SHP77 treated with DMSO at 0.1 percent for 48 hours (cell line): ENCODE measurements at regions not wholly inside any gene's neighbourhood (a gene's known extent, or its start where the extent isn't known, plus 50 kb on each side); places are given as distances from the start of the nearest gene placed in this dataset.
"Not testable (repeated sequence)": the region's sequence is repeated elsewhere in the genome, so short reads cannot be mapped to it uniquely, and the experiment has no call there.

ENCODE experiments used
- DNase-seq: peaks from one replicate; lab custom pipeline; 2025; lab: John Stamatoyannopoulos, UW

GRCh38 chr14:81955123-81955522 is 421.5 kb upstream of the SEL1L start:
- no peak for DNase-seq

DNA sequence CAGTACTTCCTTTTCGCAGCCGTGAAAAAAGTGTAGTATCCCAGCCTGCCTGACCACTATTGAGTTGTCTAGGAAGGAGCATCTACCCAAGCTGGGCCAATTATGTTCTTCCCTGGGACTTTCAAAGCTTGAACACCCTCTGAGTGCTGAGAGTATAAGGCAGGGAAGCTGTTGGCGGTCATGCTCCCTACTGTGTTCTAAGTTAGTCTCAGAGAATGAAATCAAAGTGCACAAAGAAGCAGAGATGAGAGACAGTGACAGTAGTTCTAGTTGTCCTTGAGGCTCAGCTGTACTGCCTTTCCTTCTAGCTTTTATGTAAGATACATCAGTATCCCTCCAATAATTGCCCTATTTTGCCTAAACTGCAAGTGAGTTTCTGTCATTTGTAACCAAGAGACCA is 427.1 kb upstream of the SEL1L start:
- no peak for DNase-seq

GRCh38 chr14:81963846-81964245 is 430.2 kb upstream of the SEL1L start:
- DNase-seq = no peak

DNA sequence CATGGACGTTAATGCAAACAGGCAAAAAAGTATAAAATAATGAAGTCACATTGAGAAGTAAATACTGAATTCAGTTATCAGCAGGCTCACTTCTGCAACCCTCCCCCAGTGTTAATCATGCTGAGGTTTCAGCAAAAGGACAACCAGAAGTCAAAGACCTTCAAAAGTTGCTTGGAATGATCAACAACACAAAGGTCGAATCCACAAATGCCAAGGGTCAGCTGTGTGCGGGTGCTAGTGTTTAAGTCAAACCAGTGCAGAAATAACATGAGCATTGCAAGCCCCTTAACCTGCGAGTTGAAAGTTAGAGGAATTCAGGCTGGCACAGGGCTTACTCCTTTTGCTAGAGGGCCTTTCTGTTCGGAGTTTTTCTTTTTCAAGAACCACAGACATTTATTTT is 436.7 kb upstream of the SEL1L start:
- DNase-seq = no peak

DNA sequence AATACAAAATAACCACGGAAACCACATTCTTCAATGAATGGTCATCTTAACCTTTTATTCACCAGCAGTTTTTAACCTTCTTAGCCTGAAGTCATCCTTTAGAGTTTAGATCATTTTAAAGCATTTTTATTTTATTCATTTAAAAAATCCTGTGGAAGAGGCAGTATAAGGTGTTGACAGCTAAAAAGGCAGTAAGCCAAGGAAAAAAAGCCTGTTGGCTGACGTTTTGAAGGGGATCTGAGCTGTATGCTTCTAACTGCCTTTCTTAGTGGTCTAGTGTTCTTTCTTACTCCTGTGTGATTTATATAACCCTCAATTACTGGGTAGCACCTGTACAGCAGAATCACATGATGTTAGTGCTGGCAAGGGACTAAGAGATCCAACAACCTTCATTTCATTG is 438.3 kb upstream of the SEL1L start:
- DNase-seq = no peak

- DNase-seq = no peak
Observed at GRCh38 chr14:81972601-81973000, 438.9 kb upstream of the SEL1L start.

- DNase-seq = no peak
Observed at GRCh38 chr14:81974543-81974942, 440.9 kb upstream of the SEL1L start.

DNA sequence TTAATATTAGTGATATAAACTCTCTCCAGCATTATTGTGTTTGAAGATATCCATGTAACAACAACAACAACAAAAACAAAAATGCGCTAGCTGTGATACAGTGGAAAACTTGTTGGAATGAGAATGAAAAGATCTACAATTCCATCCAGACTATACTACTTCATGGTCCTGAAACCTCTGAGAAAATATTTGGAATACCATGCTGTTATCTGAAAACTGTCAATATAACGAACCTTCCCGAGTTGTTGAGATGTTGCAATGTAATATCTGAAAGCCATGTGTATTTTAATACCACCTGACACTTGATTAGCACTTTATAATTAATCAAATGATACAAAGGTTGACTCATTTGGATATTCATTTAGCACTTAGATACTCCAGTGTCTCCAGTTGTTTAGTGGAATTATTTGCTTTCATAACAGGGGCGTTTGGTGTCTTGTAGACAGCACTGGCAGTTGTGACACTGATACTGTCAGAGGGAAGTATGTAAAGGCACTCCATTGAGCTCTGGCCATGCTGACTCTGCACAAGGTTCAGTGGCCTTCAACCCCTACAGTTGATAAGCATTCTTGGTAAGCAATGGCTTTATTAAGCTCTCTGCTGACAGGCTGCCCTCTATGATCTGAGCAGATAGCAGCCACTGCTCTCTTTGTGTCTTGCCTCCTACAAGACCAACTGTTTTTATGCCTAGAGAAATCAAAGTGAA is 447.1 kb upstream of the SEL1L start:
- no peak for DNase-seq

DNA sequence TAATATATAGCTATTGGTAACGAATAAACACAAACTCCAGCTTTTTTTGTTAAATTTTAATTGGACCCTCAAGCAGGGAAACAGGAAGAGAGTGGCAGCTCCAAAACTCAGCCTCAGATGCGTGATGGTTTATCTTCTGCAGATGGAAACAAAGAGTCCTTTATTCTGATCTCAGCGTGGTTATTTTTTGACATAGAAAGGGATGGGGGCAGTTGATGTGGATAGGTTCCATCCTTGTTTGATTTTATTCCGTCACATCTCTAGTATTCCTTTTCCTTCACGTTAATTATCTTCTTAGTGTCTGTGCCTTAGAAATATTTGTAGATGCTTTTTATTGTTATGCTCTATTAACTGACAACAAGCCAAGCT is 447.6 kb upstream of the SEL1L start:
- no peak for DNase-seq

DNA sequence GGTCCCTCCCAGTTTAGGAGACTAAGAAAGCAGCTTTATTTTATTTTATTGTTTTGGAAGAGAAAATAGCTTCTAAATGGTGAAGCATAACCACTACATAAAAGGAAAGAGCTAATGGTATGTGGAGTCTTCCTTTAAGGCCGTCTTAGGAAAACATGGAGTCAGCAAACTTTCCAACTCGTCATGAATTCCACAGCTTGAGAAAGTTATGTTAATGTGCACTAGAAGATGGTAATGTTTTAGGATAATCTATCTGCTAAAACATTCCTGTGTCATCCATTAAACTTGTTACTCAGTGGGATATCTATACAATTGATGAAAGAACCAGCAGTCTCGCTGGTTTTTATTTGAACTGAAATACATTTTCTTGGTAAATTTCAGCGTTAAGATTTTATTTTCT is 448.4 kb upstream of the SEL1L start:
- DNase-seq = no peak

- DNase-seq = no peak
Observed at GRCh38 chr14:81986005-81986404, 452.4 kb upstream of the SEL1L start.

GRCh38 chr14:81989211-81989610 is 455.6 kb upstream of the SEL1L start:
- no peak for DNase-seq

DNA sequence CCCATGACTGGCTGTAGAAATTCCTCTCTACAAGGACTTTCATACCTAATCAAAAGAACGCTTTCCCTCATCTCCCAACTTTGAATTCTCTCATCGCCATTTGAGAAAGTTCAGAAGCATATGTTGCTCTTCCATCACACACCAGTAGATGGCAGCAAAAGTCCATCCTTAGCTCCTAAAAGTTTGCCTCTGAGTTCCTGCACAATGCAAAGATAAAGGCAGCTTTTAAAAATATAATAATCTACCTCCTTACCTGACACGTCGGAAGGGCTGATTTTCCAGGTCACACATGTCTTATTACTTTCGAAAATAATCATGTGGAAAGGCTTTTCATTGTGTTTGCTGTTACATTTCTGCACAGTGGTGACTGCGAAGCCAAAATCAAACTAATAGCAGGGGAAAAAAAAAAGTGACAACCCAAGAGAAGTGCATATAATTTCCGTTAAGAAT is 456.7 kb upstream of the SEL1L start:
- DNase-seq = peak; percentile 24

DNA sequence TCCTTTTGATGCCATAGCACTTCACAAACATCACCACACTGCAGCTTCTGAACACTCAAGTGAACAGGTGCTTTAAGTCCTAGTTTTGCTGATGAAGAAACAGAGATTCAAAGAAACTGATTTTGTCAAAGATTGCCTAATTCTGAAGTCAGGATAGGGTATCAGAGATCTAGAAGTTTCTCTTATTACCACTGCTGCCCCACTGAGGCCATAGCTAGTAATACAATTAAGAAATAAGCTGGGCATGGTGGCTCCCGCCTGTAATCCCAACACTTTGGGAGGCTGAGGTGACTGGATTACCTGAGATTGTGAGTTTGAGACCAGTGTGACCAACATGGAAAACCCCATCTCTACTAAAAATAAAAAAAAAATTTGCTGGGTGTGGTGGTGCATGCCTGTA is 458.3 kb upstream of the SEL1L start:
- no peak for DNase-seq

DNA sequence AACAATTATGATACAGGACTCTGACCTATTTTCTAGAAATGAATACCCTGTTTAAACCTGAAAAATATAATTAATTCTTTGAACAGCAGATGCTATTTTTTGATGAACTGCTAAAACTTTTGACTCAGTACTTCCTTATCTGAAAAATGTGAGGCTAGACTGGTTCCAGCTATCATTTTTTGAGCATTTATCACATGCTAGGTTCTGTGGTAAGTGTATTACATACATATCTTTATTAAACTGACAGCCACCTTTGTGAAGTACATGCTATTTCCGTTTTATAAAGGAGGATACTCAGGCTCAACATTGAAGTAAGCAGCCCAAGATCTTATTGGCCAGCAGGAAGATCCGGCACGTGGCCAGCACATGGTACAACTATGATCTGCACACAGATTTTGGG is 459.8 kb upstream of the SEL1L start:
- no peak for DNase-seq

- DNase-seq = no peak
Observed at GRCh38 chr14:82003426-82003825, 469.8 kb upstream of the SEL1L start.

DNA sequence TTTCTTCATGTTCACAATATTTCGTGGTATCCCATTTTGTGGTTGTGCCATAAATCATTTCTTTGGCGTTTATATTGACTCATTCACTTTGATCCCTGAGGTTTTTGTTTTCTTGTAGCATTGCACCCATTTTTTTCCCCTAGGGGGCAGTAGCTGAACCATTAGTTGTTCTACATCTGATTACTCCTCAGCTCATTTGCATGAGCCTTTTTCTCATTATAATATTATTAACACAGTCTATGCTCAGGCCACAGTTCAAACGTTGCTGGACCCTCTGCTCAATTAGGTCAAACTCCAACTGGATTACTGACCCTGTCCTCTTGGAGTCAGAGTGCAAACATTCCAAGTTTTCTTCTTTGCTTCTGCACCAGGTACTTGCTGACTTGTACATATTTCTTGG is 475.4 kb upstream of the SEL1L start:
- DNase-seq = no peak

- no peak for DNase-seq
Observed at GRCh38 chr14:82009993-82010392, 476.3 kb upstream of the SEL1L start.

DNA sequence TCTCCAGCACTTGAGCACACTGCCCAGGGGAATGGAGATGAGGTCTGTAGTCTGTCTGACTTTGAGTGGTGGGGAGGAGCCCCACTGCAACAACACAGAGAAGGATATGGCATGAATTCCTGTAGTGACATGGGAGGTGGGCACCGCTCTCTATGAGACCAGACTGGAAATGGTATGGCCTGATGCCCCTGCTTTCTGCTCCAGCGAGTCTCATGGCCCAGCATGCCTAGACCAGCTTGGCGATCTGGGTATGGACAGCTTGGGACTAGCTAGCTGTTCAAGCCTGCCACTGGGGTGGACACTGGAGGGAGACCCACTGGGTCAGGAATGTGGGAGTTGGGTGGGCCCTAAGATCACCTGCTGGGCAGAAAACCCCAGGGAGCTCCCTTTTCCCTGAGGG is 477.8 kb upstream of the SEL1L start:
- no peak for DNase-seq

DNA sequence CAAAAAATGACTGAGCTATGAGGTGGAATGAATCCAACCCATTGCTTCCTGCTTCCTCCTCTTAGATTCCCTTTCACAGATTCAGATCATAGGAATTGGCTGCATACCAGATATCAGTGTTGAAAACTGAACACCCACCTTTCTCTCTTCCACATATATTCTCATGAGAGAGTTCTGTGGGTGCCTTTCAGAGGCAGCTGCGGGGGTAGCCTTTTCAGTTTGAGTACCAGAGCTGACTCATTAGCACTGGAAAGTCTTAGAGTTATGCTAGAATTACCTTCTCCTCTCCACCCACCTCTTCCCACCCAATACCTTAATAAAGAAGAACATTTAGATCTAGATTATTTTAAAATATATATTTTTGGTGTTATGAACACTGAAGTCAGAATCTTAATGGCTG is 495.4 kb upstream of the SEL1L start:
- DNase-seq = no peak

- DNase-seq = no peak
Observed at GRCh38 chr14:82035397-82035796, 501.7 kb upstream of the SEL1L start.

DNA sequence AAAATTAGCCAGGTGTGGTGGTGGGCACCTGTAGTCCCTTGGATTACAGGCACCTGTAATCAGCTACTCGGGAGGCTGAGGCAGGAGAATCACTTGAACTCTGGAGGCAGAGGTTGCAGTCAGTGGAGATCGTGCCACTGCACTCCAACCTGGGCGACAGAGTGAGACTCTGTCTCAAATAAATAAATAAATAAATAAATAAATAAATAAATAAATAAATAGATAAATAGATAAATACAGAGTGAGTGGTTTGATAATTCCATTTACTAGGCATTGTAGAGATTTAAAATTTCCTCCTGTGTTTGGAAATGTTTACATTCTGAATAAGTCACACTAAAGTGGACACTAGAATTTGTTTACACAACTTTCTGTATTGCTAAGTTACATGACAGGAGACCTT is 504.4 kb upstream of the SEL1L start:
- DNase-seq = not testable (repeated sequence)

- DNase-seq = no peak
Observed at GRCh38 chr14:82045339-82045738, 511.7 kb upstream of the SEL1L start.

DNA sequence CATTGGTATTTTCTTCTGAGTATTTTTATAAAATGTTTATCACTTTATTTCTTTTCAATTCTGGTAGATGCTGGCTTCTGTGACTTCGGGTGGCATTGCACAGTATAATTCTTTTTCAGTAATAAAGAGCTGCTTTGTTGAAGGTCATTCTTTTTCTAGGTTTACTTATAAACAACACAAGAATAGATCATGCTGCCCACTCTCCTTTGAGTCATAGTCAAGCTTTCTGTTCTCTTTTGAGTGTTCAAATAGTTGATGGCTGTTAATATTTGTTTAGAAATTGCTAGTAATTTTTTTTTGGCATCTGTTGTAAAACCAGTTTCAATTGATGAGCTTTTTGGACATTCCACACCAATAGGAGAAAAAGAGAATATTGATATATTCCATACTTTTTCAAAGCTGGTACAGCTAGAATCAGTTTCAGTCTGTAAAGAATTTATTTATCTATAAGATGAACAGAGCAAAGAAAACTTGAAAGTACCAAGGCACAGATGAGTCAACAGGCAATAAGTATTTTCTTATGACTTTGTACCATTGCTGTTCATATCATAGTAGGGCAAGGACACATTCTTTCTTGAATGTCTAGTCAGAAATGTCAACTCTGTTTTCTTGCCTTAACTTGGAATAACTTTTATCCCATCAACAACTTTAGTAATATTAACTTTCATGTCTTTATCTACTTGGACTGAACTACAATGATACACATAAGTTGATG is 513.0 kb upstream of the SEL1L start:
- no peak for DNase-seq
